ENCODE measurements at regions not wholly inside any gene's neighbourhood (a gene's known extent, or its start where the extent isn't known, plus 50 kb on each side); places are given as distances from the start of the nearest gene placed in this dataset.

GRCh38 chr10:56881218-56881617 is 520.2 kb upstream of the ZWINT start:
- DNase-seq (ENCODE audit: low spot score) (no peak), FAIRE-seq (no peak)

GRCh38 chr10:56880606-56881005 is 519.5 kb upstream of the ZWINT start:
- DNase-seq (ENCODE audit: low spot score) = no peak
- FAIRE-seq = no peak

GRCh38 chr10:56874950-56875349 is 513.9 kb upstream of the ZWINT start:
- DNase-seq (ENCODE audit: low spot score) (no peak), FAIRE-seq (no peak)

GRCh38 chr10:56871160-56871668 is 510.2 kb upstream of the ZWINT start:
- no peak for DNase-seq (ENCODE audit: low spot score)
- no peak for FAIRE-seq

- FAIRE-seq = no peak
These were observed 506.2 kb upstream of the ZWINT start for GRCh38 chr10:56867236-56867635.

GRCh38 chr10:56856569-56856968 is 495.5 kb upstream of the ZWINT start:
- no peak for FAIRE-seq
- DNase-seq (ENCODE audit: low spot score) = no peak

More at GRCh38 chr10:56867236-56867635, 506.2 kb upstream of the ZWINT start:
- DNase-seq (ENCODE audit: low spot score) = no peak

GRCh38 chr10:56844978-56845529 is 484.0 kb upstream of the ZWINT start:
- DNase-seq (ENCODE audit: low spot score) (no peak), FAIRE-seq (no peak)

- no peak for DNase-seq (ENCODE audit: low spot score)
These were observed 475.6 kb upstream of the ZWINT start for GRCh38 chr10:56836659-56837058.

GRCh38 chr10:56831681-56832080 is 470.6 kb upstream of the ZWINT start:
- no peak for DNase-seq (ENCODE audit: low spot score)
- no peak for FAIRE-seq

More at GRCh38 chr10:56836659-56837058, 475.6 kb upstream of the ZWINT start:
- FAIRE-seq = no peak

GRCh38 chr10:56823849-56824248 is 462.8 kb upstream of the ZWINT start:
- FAIRE-seq (no peak), DNase-seq (ENCODE audit: low spot score) (peak; percentile 13)

- DNase-seq (ENCODE audit: low spot score) (no peak), FAIRE-seq (no peak)
These were observed 444.0 kb upstream of the ZWINT start for GRCh38 chr10:56805022-56805421.

- no peak for DNase-seq (ENCODE audit: low spot score)
- FAIRE-seq = no peak
These were observed 424.2 kb upstream of the ZWINT start for GRCh38 chr10:56785292-56785691.

GRCh38 chr10:56782503-56782902 is 421.4 kb upstream of the ZWINT start:
- DNase-seq (ENCODE audit: low spot score) (no peak), FAIRE-seq (no peak)

- FAIRE-seq = no peak
- no peak for DNase-seq (ENCODE audit: low spot score)
These were observed 410.3 kb upstream of the ZWINT start for GRCh38 chr10:56771343-56771742.

GRCh38 chr10:56763090-56763489 is 402.0 kb upstream of the ZWINT start:
- DNase-seq (ENCODE audit: low spot score) = no peak
- no peak for FAIRE-seq

GRCh38 chr10:56745490-56745889 is 384.4 kb upstream of the ZWINT start:
- FAIRE-seq = no peak

GRCh38 chr10:56728349-56728748 is 367.3 kb upstream of the ZWINT start:
- DNase-seq (ENCODE audit: low spot score) (no peak), FAIRE-seq (no peak)

More at GRCh38 chr10:56745490-56745889, 384.4 kb upstream of the ZWINT start:
- DNase-seq (ENCODE audit: low spot score) = no peak

- DNase-seq (ENCODE audit: low spot score) = no peak
- no peak for FAIRE-seq
These were observed 361.9 kb upstream of the ZWINT start for GRCh38 chr10:56722912-56723311.

GRCh38 chr10:56715262-56715661 is 354.2 kb upstream of the ZWINT start:
- no peak for DNase-seq (ENCODE audit: low spot score)
- FAIRE-seq = no peak

GRCh38 chr10:56698506-56698905 is 337.4 kb upstream of the ZWINT start:
- DNase-seq (ENCODE audit: low spot score) = no peak
- FAIRE-seq = no peak

GRCh38 chr10:56679578-56679977 is 318.5 kb upstream of the ZWINT start:
- no peak for FAIRE-seq
- DNase-seq (ENCODE audit: low spot score) = no peak

GRCh38 chr10:56662765-56663447 is 301.8 kb upstream of the ZWINT start:
- FAIRE-seq (no peak), DNase-seq (ENCODE audit: low spot score) (no peak)

GRCh38 chr10:56653289-56653688 is 292.2 kb upstream of the ZWINT start:
- no peak for FAIRE-seq
- no peak for DNase-seq (ENCODE audit: low spot score)
